ENCODE measurements at regions not wholly inside any gene's neighbourhood (a gene's known extent, or its start where the extent isn't known, plus 50 kb on each side); places are given as distances from the start of the nearest gene placed in this dataset.
"Not testable (repeated sequence)": the region's sequence is repeated elsewhere in the genome, so short reads cannot be mapped to it uniquely, and the experiment has no call there.

GRCh38 chr17:70661342-70662222 lies 492.2 kb downstream of the KCNJ2 start:
- DNase-seq: no peak

DNA sequence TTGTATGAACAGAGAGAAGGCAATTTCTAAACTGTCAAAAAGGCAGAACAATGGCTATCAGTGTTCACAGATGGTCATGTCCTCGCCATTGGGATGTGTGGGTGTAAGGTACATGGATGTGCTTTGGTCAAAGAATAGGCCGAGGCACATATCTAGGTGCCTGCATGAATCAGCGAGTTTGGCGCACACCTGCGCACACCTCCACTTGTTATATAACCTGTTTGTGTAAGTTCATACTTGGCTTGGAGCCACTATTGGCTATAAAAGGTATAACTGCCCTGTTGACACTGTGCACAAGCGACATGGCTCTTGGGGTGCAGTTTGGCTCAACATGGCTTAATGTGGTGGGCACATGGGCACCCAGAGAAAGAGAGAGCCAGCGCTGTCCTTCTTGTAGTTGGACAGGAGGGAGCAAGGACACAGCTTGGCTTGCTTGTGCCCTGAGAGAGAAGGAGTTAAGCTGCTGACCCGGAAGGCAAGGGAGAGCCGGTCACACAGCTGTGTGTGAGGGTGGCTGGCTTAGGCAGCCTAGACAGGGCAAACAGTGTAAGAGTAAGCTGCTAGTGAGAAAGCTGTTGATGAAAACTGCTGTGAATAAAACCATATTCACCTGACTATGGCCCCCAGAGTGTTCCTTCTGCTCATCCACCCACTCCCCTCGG lies 499.1 kb downstream of the KCNJ2 start:
- no peak for DNase-seq

DNA sequence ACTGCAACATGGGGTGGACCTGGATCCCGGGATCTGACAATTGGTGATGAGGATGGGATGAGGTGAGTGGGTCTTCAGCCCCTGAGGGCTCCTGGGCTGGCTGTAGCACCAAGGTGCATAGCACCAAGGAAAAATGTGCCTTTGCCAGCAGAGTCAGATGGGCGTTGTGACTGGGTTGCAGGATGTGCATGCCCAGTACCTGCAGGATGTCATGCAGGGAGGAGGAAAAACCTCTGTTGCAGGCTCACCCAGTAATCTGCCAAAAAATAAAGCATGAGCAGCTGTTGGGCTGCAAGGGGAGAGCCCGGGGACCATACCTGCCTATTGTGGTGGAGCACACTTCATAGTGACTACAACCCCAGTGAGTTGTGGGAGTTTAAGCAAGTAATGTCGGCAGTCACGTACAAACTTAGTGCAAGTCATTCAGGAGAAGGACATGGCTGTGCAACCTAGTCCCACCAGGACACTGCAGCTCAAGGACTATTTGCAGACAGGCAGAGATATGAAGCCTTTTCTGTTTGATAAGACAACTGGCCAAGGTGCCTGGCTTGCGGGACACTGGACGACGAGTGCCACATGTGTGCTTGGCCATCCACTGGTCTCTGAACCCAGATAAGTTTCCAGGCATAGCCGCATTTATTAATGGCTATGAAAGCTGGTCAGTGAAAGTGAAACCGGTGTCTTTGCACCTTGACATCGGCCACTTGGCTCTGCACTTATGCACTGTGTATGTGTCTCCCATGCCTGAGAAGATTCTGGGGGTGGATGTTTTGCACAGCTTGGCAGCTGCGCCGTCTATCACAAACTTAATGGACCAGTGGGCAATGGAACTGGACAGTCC lies 499.8 kb downstream of the KCNJ2 start:
- DNase-seq: no peak

- DNase-seq: no peak
Observed at GRCh38 chr17:70674061-70674460, 504.7 kb downstream of the KCNJ2 start.

DNA sequence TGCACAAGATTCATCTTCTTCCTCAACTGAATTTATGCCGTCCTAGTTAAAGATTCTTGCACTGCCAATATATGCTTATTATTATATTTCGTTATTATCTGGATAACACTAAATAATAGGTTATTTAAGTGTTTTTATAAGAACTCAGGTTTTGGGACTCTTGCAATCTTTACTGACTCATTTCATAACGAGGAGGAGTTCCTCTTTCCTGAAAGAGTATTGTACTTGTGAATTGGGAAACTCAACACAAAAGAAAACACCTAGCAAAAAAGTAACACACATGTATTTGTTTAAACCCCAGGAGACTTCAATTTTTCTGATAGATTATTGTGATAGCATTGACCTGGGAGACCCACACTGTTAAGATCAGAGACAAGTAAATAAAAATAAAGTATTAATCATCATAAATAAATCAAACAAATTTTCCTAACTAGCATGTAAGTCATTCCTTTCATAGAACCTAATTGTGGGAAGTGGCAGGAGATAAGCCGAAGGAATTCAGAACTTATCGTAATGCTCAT lies 505.8 kb downstream of the KCNJ2 start:
- DNase-seq: peak; percentile 53

DNA sequence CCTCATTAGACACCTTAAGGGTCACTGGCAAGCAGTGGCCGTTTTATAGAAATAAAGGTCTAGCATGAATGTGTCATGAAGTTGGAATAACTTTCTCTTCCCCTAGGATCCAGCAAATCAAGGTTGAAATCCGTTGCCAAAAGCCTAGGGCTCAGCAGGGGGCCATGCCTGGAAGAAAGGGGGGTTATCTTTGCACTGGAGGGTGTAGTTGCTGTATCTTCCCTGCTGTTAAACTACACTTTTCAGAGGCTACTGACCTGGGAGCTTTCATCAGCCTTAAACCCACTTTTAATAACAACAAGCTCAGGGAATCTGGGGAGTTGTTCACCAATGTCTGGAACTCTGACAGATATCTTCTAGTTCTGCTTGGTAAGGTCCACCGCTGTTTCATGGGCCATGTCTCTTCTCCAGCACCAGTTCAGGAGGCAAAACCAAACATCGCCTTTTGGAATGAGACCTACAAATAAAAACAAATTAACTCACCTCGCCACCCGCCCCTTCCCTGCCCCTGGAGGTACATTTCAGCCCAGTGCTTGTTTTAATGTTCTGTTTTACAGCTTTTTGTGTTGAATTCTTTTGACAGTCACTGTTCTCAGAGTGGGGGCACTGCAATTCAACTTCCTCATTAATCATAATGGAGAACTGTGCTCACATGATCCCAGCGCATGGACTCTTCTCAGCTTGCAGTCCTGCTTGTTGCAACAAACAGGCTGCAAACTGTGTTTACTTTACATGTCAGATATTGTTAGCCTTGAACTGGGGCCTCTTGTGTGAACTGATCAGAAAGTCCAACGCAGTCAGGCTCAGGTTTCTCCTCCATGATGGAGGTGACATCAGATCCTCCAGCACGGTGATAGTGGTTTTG lies 508.7 kb downstream of the KCNJ2 start:
- DNase-seq: peak; percentile 42

- DNase-seq: peak; percentile 5
Observed at GRCh38 chr17:70678889-70679288, 509.6 kb downstream of the KCNJ2 start.

- DNase-seq: no peak
Observed at GRCh38 chr17:70683936-70684335, 514.6 kb downstream of the KCNJ2 start.

DNA sequence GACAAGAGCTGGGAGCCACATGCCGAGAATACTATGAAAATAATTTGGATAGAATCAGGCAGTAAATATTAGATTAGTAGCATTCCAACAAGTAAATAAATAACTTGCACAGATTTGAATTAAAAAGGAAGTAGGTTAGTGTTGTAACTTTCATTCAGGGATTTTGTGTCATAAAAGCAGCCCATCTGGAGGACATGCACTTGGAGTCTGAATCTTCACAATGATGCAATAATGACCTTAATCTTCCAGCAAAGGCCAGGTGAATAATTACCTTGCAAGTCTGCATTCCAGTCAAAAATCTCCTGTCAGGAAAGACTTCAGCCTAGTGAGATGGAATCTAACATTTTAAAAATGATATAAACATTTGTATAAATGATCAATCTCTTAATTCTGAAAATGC lies 518.1 kb downstream of the KCNJ2 start:
- DNase-seq: no peak

DNA sequence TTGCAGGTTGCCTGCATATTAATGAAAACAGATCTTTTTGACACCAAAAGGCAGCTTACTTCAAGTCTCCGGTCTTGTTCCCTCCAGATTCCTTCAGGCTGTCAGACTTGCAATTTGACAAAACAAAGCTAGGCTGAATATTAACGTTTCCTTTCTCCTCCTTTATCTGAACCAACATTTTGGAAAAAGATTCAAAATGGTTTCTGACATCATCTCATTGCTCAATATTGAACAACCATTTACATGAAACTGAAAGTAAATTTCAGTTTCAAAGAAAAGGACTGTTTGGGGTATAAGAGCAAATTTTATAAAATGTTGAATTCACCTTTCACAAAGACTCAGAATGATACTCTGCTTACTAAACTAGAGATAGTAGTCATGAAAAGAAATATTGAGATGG lies 521.8 kb downstream of the KCNJ2 start:
- DNase-seq: peak; percentile 34

GRCh38 chr17:70699408-70699807 lies 530.1 kb downstream of the KCNJ2 start:
- no peak for DNase-seq

DNA sequence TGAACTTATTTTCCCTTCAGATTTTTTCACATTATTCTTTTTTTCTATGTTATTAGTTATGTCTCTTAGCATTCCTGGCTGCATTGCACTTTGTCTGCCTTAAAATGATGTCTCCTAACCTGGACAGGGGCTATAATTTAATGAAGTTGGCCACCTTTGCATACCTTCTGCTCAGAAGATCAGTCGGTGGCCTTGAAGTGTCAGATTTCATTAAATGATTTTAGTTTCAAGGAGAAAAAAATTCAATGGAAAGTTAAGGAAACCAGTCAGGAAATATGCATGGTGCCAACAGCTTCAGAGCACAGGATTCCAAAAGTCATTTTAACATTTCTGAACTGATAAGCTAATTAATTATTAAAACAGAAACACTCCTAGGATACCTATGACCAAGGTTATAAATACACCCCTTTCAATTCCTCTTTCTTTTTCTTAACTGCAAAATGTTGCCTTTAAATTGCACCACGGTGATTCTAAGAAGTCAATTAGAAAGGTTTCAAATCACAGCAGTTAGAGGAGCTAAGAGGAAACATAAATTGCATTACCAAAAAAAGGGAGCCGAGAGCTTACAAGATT lies 533.4 kb downstream of the KCNJ2 start:
- no peak for DNase-seq

DNA sequence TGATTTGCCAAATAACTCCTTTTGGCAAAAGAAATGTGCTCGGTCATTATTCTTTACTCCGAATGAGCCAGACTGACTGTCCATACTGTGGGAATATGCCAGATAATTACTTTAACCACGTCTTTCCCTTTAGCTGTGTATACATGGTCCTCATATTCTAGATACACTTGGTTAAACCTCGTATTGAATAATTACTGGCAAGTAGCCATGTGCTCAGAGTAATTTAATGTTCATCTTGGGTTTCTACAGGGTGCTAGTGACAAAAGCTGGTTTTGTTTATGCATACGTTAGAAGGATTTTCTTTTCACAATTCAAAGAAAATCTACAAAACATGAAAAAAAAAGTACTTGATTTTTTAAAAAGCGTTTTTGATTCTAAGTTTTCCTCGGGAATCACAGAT lies 540.3 kb downstream of the KCNJ2 start:
- no peak for DNase-seq

DNA sequence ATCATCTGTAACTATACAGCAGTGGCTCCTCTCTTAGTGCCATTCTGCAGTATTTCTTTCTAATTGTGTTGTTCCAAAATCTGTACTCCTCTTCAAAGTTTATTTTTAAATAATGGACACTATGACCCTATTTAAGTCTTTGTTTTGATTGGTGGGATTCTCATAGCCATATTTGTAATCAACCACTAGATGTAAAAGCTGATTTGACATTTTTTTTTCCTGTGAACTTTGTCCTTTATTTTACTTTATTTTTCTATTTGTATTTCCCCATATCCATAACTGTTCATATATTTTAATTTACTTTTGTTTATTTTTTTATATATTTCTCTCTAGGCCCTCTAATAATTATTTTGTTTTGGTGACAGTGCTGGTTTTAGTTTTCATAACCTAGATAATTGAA lies 544.4 kb downstream of the KCNJ2 start:
- DNase-seq: no peak

DNA sequence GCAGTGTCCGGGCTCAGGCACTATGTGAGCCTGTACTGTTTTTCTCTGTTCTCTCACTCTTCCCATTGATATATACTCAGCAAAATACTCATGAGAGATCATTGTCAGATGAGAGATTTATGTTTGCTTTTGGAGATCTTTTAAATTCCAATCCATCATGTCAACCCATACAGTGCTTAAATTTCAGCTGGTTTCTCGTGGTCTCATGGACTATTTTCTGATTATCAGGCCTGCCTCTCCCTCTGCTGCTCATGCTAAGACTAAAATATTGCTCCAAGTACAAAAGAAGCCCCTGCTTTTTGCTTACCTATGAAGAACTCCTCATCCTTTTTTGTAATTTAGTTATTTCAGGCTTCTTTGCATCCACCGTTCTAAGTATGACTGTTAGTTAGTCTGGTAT lies 547.2 kb downstream of the KCNJ2 start:
- DNase-seq: no peak

GRCh38 chr17:70717042-70717441 lies 547.7 kb downstream of the KCNJ2 start:
- DNase-seq: no peak

DNA sequence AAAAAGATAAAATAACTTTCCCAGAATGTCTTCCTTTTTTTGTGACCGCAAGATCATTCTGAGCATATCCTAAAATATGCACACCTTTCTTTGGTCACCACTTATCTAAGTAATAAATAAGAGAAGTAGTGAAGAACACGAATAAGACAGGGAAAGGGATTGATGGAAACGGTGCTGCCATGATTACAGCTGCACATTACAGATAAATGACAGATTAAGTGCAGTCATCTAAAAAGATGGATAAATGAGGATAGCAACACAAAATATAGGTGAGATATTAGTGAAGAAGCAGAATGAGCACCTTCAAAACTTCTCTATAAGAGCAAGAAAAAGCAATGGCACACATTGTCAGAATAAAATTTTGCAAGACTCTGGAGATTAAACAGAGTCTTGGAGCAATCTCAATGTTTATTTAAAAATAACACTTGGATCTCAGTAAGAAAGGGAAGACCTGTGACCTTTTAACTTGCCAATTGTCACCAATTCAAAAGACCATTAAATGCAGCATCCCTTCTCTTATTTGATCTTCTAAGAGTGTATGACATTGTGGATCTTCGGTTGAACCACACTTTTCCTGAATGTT lies 567.1 kb downstream of the KCNJ2 start:
- no peak for DNase-seq

GRCh38 chr17:70739065-70739464 lies 569.7 kb downstream of the KCNJ2 start:
- DNase-seq: no peak

- not testable (repeated sequence) for DNase-seq
Observed at GRCh38 chr17:70746574-70746973, 577.2 kb downstream of the KCNJ2 start.

GRCh38 chr17:70750983-70751382 lies 581.7 kb downstream of the KCNJ2 start:
- DNase-seq: no peak

DNA sequence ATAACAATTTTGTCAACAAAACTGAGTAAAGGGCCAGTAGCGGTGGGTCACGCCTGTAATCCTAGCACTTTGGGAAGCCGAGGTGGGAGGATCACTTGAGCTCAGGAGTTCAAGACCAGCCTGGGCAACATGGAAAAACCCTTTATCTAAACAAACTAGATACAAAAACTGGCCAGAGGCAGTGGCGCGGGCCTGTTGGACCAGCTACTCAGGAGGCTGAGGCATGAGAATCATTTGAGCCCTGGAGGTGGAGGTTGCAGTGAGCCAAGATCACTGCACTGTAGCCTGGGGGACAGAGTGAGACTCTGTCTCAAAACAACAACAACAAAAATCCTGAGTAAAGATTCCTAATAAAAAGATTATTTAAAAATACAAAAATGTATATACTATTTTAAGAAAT lies 583.1 kb downstream of the KCNJ2 start:
- DNase-seq: not testable (repeated sequence)
